GM12873 (cell line): ENCODE measurements at regions not wholly inside any gene's neighbourhood (a gene's known extent, or its start where the extent isn't known, plus 50 kb on each side); places are given as distances from the start of the nearest gene placed in this dataset.

Source experiments
- TF ChIP-seq, protein P1 (sequence below): IDR thresholded peaks from 2 replicates; pipeline ENCODE4 v1.5.1; 2012; ENCODE audit warnings: low read depth, mild to moderate bottlenecking, moderate library complexity, low read length, control low read depth; ENCODE audit not compliant: insufficient read depth; ENCODE audit errors: missing control alignments

DNA sequence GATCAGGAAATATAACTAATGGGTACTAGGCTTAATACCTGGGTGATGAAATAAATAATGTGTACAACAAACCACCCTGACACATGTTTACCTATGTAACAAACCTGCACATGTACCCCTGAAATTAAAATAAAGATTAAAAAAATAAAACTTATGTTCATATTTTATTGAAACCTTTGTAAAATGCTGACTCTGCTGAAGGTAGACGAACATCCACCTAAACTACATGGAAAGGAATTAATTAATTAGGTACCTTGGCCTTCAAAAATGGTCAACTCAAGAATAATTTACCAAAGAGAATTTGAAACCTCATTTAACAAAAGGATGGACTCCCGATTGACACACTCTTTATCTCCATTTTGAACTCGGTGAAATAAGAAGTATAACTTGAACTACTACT, 152.3 kb upstream of the OR13F1 start:
- TF ChIP-seq, protein P1, sequence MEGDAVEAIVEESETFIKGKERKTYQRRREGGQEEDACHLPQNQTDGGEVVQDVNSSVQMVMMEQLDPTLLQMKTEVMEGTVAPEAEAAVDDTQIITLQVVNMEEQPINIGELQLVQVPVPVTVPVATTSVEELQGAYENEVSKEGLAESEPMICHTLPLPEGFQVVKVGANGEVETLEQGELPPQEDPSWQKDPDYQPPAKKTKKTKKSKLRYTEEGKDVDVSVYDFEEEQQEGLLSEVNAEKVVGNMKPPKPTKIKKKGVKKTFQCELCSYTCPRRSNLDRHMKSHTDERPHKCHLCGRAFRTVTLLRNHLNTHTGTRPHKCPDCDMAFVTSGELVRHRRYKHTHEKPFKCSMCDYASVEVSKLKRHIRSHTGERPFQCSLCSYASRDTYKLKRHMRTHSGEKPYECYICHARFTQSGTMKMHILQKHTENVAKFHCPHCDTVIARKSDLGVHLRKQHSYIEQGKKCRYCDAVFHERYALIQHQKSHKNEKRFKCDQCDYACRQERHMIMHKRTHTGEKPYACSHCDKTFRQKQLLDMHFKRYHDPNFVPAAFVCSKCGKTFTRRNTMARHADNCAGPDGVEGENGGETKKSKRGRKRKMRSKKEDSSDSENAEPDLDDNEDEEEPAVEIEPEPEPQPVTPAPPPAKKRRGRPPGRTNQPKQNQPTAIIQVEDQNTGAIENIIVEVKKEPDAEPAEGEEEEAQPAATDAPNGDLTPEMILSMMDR: no peak

DNA sequence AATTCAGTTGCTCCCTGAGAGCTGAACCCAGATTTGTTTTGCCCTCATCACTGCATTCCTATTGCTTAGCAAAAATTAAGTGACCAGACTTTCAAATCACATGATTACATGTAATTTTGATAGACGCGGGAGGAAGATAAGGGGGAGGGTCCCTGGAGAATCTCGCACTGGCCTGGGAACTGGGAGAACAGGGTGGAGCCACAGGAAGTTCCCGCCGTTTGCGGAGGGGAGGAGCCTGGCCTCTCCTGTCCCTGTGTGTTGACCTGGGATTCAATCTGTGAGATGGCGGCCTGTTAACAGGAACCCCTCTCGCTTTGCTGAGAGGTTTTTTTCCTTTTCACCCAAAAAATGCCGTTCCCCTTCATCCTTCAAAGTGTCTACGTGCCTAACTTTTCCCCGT, 142.9 kb upstream of the OR13F1 start:
- TF ChIP-seq, protein P1: no peak

DNA sequence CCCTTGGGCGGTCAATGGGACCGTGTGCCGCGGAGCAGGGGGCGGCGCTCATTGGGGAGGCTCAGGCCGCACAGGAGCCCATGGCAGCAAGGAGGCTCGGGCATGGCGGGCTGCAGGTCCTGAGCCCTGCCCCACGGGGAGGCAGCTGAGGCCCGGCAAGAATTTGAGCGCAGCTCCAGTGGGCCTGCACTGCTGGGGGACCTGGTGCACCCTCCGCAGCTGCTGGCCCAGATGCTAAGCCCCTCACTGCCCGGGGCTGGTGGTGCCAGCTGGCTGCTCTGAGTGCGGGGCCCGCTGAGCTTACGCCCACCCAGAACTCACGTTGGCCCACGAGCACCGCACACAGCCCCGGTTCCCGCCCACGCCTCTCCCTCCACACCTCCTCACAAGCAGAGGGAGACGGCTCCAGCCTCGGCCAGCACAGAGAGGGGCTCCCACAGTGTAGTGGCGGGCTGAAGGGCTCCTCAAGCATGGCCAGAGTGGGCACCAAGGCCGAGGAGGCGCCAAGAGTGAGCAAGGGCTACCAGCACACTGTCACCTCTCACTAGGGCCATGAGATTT, 141.1 kb upstream of the OR13F1 start:
- TF ChIP-seq, protein P1: no peak

DNA sequence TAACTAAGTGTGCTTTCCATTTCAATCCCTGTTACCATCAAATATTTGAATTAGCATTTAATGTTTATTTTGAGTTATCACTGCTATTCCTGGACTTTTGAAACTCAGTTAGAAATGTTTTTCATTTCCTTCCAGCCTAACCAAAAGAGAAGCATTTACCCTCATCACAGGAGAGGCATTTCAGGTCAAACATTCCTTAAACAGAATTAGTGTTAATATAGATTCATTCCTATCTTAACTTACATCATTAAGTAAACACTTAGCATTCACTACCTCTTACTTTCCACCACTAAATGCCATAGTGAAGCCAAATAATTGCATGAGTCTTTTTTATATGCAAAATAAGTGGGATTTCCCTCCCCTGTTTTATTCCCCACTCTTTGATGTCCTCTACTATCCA, 136.6 kb upstream of the OR13F1 start:
- TF ChIP-seq, protein P1: no peak

DNA sequence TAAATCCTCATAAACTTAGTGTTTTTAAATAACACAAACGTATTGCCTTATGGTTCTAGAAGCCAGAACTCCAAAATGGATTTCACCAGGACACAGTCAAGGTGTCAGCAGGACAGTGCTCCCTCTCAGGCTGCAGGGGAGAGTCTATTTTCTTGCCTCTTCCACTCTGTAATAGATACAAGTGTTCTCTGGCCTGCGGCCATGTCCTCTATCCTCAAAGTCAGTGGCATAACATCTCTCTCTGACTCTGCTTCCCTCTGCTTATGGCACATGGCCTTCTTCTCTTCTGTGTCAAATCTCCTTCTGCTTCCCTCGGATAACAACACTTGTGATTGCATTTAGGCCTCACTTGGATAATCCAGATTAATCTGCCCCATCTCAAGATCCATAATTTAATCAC, 129.4 kb upstream of the OR13F1 start:
- TF ChIP-seq, protein P1: no peak

DNA sequence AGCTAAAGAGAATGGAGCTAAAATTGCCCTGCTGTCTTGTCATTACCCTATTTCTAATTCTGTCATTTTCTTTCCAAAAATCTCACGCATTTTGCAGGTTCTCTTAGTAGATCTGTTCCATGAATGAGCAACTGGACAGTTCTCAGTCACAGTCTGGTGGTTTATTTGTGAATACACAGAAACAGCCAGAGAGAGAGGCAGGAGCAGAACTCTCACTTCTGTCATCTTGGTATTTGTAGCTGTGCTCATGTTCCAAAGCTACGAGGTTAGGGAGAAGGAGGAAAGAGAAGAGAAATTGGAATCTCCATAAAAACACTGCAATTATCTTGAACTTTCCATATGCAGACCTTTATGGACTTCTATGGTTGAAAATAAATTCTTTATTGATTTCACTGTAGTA, 118.0 kb upstream of the OR13F1 start:
- TF ChIP-seq, protein P1: no peak

DNA sequence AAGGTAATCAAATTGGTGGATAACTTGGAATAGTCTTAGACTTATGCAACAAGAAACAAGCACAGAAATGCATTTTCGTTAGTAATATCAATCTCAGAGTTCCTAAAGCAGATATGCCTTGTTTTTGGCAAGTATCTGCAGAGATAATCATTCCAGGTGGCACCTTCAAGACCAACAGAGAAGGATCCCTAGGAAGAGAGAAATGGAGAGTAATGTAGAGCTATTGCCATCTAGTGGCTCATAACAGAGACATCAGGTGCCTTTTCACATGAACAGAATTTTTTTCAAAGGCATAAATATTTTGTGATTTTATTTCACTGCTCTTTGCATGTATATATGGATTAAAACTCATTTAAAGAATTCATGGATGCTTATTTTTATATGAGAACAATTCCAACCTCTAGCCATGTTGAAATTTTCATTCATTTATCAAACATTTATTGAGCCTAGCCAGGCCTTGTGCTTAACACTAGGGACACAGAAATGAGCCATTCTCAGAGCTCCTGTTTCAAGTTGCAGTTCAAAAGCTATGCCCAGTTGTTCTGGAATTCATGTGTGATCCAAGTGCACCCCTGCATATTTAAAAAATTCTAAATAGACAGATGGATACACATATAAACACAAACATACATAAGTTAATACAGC, 117.5 kb upstream of the OR13F1 start:
- TF ChIP-seq, protein P1: peak; percentile 62

DNA sequence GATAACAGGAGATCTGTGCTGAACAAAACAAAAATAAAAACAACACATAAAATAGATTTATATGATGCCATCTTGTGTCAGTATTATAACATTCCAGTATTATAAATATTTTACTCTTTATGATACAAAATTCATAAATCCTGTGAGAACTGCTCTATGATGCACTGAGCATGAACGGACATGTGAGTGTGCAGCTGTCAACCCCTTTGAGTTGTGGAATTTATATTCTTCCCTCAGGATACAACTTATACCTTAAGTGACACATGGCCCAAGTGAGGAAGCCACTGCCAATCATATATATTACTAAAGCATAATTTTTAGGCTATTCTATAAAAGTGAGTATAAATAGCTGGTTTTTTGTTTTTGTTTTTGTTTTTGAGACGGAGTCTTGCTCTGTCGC, 116.0 kb upstream of the OR13F1 start:
- TF ChIP-seq, protein P1: no peak
